ENCODE measurements at regions not wholly inside any gene's neighbourhood (a gene's known extent, or its start where the extent isn't known, plus 50 kb on each side); places are given as distances from the start of the nearest gene placed in this dataset.

- DNase-seq = no peak
Measured at GRCh38 chr2:168380500-168380899, 75.6 kb upstream of the CERS6 start.

DNA sequence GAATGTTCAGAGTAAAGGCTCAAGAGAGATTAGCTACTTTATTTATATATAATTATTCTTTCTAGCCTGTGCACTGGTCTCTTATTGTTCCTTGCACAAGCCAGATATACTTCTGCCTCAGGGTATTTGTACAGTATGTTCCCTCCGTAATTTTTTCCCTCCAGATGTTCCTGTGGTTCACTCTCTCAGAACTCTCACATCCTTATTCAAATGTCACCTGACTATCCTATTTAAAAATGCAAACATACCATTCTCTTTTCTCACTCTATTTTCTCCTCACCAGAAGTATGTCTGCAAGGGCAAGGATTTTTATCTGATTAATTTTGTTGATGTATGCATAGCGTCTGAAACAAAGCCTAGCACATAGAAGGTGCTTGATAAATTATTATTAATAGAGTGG lies 64.0 kb upstream of the CERS6 start:
- DNase-seq = no peak

DNA sequence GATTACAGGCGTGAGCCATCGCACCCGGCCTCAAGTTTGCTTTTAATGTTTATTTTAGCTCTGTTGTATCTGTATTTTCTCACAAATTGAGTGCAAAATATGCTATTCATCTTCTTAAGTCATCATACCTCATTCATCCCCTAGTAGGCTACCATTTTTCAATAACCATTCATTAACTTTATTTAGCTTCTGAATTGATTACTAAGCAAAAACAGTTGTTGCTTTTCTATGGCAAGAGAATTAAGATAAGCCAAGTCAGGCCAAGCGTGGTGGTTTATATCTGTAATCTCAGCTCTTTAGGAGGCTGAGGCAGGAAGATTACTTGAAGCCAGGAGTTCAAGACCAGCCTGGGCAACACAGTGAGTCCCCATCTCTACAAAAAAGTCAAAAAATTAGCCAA lies 63.3 kb upstream of the CERS6 start:
- no peak for DNase-seq

DNA sequence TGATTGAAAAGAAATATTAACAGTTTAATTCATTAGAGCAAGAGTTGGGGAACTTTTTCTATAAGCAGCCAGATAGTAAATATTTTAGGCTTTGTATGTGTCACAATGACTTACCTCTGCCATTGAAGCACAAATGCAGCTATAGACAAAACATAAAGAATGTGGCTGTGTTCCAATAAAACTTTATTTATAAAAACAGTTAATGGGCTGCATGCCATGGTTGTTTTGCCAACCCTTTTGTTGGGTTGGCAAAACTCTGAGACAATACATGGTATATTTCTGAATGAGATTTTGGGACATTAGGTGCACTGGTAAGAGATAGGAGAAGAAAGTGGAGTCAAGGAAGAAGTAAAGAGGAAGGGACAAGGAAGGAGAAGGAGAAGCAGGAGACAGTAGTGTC lies 61.8 kb upstream of the CERS6 start:
- DNase-seq = no peak

GRCh38 chr2:168396131-168396530 lies 59.9 kb upstream of the CERS6 start:
- no peak for DNase-seq

GRCh38 chr2:168397629-168398028 lies 58.4 kb upstream of the CERS6 start:
- DNase-seq = no peak

DNA sequence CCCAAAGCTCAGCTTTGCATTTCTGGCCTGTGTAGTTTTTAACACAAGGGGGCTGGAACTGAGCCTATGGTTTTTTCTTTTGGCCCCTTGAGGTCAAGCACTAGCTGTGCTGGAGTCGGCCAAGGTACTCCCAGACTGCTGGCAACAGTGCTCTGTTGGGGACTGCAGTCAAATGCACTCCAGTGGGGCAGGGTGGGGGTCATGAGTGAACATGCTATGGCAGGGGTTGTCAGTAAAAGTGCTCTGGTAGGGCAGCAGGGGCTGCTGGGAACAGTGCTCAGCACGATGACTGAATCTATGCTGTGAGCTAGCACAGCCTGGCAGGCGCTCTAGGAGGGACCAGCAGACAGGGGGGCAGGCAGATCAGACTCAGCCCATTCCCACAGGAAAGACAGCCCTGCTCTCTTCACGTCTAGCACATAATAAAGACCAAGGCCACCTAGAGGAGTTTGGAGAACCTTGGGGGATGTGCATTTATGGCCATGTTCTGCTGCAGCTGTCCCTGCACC lies 55.0 kb upstream of the CERS6 start:
- no peak for DNase-seq

- no peak for DNase-seq
Measured at GRCh38 chr2:168401771-168402170, 54.3 kb upstream of the CERS6 start.

- DNase-seq = no peak
Measured at GRCh38 chr2:168402531-168402930, 53.5 kb upstream of the CERS6 start.

DNA sequence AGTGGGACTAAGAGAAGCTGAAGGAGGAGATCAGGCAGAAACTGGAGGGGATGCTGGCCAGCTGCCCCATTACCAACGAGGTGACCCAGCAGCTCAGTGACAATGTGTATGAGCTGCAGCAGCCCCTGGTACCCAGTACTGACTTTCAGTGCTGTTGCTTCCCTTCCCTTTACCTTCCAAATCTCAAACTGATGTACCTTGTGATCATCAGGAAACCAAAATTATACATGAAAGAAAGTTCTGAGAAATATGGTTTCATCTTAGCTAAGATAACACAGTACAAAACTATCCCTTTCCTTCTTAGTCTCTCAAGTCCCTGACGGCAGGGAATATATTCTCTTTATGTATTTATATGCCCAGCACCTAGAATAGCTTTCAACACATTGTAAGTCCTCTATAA lies 52.3 kb upstream of the CERS6 start:
- DNase-seq = no peak

- DNase-seq = no peak
Measured at GRCh38 chr2:168404764-168405163, 51.3 kb upstream of the CERS6 start.

All from GDM1 (cell line).